Right atrium auricular region (tissue), 2 donors: ENCODE measurements at regions not wholly inside any gene's neighbourhood (a gene's known extent, or its start where the extent isn't known, plus 50 kb on each side); places are given as distances from the start of the nearest gene placed in this dataset.

Experiments used
- DNase-seq: peaks from one replicate; pipeline ENCODE4 v3.0.0-alpha.2; 2019; ENCODE audit warnings: low spot score
- H3K27ac ChIP-seq, 2 donors: fragments of 200-600 bp; sonication (generic); 1 replicate in 1 of 2; 2 replicates in 1 of 2; pipeline ENCODE4 v1.5.1; 2016 to 2019
- H3K27me3 ChIP-seq, 2 donors: fragments of 200-600 bp; sonication (generic); one replicate each; pipeline versions ENCODE4 v1.5.1 to v1.6.0; 2017 to 2019
- H3K36me3 ChIP-seq: fragments of 200-600 bp; sonication (generic); one replicate; pipeline ENCODE4 v1.5.1; 2016
- H3K4me1 ChIP-seq, 2 donors: fragments of 200-600 bp; sonication (generic); one replicate each; pipeline versions ENCODE4 v1.5.1 to v1.6.0; 2017 to 2019
- H3K4me3 ChIP-seq, 2 donors: fragments of 200-600 bp; sonication (generic); 1 replicate in 1 of 2; 2 replicates in 1 of 2; pipeline ENCODE4 v1.5.1; 2017 to 2019; ENCODE audit warnings: mild to moderate bottlenecking in 1 of 2, moderate library complexity in 1 of 2
- H3K9me3 ChIP-seq, 2 donors: fragments of 200-600 bp; sonication (generic); one replicate each; pipeline ENCODE4 v1.5.1; 2019
- TF ChIP-seq, protein P1 (sequence below), 2 donors: fragments of 200-600 bp; sonication (generic); IDR thresholded peaks; one replicate each; pipeline ENCODE4 v1.5.1; 2019; ENCODE audit warnings: antibody characterized with exemption in 2 of 2

DNA sequence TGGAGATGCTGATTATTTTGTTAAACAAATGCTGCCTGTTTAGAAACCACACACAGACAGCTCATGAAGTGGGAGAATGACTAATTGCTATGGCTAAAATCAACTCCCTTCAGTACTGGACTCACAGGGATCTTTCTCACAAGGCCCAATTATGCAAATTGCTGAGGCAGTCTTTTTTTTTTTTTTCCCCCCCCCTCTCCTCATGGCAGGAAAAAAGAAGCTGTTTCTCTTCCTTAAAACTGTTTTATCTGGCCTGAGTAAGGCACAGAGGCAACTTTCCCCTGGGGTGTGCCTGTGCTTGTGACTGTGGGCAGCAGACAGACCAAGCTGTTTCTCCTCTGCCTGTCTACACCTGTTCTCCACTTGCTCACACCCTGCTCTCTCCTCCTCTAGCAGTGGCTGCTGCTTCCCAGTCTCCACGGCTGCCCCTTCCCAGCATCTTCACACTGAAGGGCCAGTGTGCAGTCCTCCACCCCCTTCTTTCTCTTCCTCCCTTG lies 65.4 kb upstream of the STEAP1B start:
- TF ChIP-seq, protein P1, sequence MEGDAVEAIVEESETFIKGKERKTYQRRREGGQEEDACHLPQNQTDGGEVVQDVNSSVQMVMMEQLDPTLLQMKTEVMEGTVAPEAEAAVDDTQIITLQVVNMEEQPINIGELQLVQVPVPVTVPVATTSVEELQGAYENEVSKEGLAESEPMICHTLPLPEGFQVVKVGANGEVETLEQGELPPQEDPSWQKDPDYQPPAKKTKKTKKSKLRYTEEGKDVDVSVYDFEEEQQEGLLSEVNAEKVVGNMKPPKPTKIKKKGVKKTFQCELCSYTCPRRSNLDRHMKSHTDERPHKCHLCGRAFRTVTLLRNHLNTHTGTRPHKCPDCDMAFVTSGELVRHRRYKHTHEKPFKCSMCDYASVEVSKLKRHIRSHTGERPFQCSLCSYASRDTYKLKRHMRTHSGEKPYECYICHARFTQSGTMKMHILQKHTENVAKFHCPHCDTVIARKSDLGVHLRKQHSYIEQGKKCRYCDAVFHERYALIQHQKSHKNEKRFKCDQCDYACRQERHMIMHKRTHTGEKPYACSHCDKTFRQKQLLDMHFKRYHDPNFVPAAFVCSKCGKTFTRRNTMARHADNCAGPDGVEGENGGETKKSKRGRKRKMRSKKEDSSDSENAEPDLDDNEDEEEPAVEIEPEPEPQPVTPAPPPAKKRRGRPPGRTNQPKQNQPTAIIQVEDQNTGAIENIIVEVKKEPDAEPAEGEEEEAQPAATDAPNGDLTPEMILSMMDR (IDR thresholded peaks at IDR 0.05): no peak
- H3K9me3 ChIP-seq: no peaks in the 10 kb centered on the region
- peak; percentile 62 for DNase-seq
- peaks cover under 1% of the 10 kb centered on the region for H3K36me3 ChIP-seq
- no peaks in the 10 kb centered on the region for H3K27me3 ChIP-seq
- no peak overlapping the region for H3K4me3 ChIP-seq
- H3K4me1 ChIP-seq: peaks cover 2 to 57% of the 10 kb centered on the region in 2 donors
- H3K27ac ChIP-seq: peak overlapping the region; percentile 36 to 90

DNA sequence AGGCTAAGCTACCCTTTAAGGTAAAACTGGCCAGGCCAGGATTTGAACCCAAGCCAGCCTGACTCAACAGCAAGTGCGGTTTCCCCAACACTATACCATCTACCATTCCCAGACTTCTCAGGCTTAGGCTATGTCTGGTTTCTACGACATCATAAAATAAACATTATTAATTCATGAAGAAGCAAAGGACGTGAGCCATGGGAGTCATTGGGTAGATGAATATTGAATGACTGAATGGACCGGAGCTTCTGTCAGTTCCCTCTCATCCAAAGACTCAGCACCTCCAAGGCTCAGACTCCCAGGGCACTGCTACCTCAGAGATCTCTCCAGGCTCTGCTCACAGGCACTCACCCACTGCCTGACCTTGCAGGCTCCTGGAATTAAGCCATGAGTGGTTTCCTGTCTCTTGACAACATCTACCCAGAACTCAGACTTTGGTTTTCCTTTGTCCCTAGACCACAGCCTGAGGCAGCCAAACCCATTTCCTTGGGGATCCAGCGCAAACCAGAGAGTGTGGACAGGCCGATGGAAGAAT lies 64.6 kb upstream of the STEAP1B start:
- TF ChIP-seq, protein P1 (IDR thresholded peaks at IDR 0.05): no peak
- peak; percentile 64 for DNase-seq
- peak overlapping the region in 1 of 2 donors; percentile 39 for H3K4me3 ChIP-seq
- no peaks in the 10 kb centered on the region for H3K36me3 ChIP-seq
- no peaks in the 10 kb centered on the region for H3K27me3 ChIP-seq
- H3K9me3 ChIP-seq: no peaks in the 10 kb centered on the region
- H3K27ac ChIP-seq: peak overlapping the region; percentile 36 to 90
- H3K4me1 ChIP-seq: peaks cover 2 to 57% of the 10 kb centered on the region in 2 donors

DNA sequence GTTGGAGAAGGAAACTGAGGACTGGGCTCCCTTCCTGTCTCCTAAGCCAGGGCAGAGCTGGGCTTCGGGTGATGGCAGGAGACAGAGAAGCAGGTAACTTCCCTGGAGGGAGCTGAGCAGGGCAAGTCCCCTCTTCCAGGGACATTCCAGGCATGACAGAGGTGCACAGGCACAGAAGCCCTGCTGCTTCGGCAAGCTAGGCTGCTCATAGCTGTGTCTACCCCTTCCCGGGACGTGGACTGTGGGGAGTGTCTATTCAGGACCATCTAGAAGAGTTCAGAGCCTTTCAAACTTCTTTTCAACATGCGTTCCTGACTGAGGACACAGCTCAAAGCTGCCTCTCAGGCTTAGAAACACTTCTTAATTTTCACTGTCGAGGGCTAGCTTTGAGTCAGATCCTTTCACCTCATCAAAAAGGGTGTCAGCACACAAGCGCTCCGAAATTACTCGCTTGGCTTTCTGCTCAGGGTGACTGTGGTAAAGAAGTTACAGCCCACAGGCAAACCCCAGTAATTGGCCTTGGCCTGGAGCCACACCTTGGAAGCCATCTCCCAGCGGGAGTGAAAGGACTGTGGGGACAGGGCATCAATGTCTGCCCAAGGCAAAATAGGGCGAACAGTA lies 63.7 kb upstream of the STEAP1B start:
- TF ChIP-seq, protein P1 (IDR thresholded peaks at IDR 0.05): no peak
- peaks cover 2 to 57% of the 10 kb centered on the region in 2 donors for H3K4me1 ChIP-seq
- no peaks in the 10 kb centered on the region for H3K9me3 ChIP-seq
- DNase-seq: peak; percentile 59
- peak overlapping the region; percentile 22 to 39 for H3K4me3 ChIP-seq
- H3K36me3 ChIP-seq: no peaks in the 10 kb centered on the region
- no peaks in the 10 kb centered on the region for H3K27me3 ChIP-seq
- peak overlapping the region; percentile 75 to 90 for H3K27ac ChIP-seq

DNA sequence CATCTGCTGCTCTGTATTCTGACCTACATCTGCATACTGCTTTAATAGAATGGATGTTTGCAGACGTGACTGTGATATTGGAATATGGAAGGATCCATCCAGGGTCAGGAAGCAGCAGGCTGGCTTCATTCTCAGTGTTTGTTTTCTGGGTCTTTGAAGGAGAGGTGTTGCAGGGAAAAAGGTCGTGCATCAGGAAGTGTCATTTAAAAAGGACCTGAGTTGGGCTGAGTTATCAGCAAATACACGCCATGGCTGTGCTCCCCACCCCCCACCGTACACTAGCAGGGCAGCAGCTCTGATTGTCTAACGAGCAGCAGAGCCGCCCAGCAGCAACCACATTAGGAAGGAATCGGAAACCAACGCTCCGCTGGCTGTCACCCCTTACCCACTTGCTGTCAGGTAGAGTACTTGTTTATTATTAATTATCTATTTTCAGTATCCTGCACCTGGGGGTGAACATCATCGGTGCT lies 63.1 kb upstream of the STEAP1B start:
- H3K4me1 ChIP-seq: peaks cover 2 to 57% of the 10 kb centered on the region in 2 donors
- TF ChIP-seq, protein P1 (IDR thresholded peaks at IDR 0.05): no peak
- peak; percentile 59 for DNase-seq
- peak overlapping the region; percentile 75 to 90 for H3K27ac ChIP-seq
- H3K9me3 ChIP-seq: no peaks in the 10 kb centered on the region
- peak overlapping the region; percentile 22 to 39 for H3K4me3 ChIP-seq
- no peaks in the 10 kb centered on the region for H3K36me3 ChIP-seq
- no peaks in the 10 kb centered on the region for H3K27me3 ChIP-seq

DNA sequence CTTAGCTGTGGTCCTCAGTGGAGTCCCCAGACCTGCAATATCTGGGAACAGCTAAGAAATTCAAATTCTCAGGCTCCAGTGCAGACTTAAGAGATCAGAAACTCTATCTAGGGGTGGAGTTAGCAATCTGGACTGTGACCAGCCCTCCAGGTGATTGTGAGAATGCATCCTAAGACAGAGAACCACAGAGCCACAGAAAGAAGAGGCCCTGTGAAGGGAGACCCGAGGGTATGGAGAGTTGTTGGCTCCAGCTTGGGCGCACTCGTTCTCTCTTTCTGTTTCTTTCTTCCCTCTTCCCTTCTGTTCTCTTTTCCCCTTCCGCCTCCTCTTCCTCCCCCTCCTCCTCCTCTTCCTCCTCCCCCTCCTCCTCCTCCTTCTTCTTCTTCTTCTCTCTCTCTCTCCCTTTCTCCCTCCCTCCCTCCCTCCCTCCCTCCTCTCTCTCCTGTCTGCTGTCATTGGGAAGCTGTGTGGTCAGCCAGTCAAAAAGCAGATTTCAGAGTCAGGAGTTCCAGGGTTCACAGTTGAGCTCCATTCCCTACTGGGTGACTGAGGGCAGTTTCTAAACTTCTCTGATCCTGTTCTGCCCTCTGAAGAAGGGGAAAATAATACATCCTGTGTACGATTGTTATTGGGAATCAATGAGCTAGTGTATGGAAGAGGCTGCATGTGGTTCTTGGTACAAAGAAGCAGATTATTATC lies 62.1 kb upstream of the STEAP1B start:
- Histone ChIP-seq H3K27me3 (no peaks in the 10 kb centered on the region), H3K9me3 (no peaks in the 10 kb centered on the region), H3K36me3 (no peaks in the 10 kb centered on the region), H3K4me3 (peak overlapping the region in 1 of 2 donors; percentile 1), H3K4me1 (peaks cover 2 to 57% of the 10 kb centered on the region in 2 donors), H3K27ac (peak overlapping the region; percentile 75 to 90)
- DNase-seq: peak; percentile 54
- TF ChIP-seq, protein P1 (IDR thresholded peaks at IDR 0.05): no peak
